ENCODE measurements at regions not wholly inside any gene's neighbourhood (a gene's known extent, or its start where the extent isn't known, plus 50 kb on each side); places are given as distances from the start of the nearest gene placed in this dataset.

GRCh38 chr4:175504318-175504717, 307.7 kb downstream of the GPM6A start:
- TF ChIP-seq RARB (CRISPR knock-in tag; IDR thresholded peaks at IDR 0.05) = no peak
- TF ChIP-seq ISL1 (CRISPR knock-in tag; IDR thresholded peaks at IDR 0.05) = no peak
